NT2/D1 (cell line): ENCODE measurements at regions not wholly inside any gene's neighbourhood (a gene's known extent, or its start where the extent isn't known, plus 50 kb on each side); places are given as distances from the start of the nearest gene placed in this dataset.

Experiments
- SUZ12 ChIP-seq: IDR thresholded peaks from 2 replicates; pipeline ENCODE4 v1.6.1; 2011; ENCODE audit not compliant: insufficient read length, insufficient read depth; ENCODE audit errors: extremely low read depth
- YY1 ChIP-seq: IDR thresholded peaks from 2 replicates; pipeline ENCODE4 v1.6.1; 2011; ENCODE audit not compliant: insufficient read length, insufficient read depth

DNA sequence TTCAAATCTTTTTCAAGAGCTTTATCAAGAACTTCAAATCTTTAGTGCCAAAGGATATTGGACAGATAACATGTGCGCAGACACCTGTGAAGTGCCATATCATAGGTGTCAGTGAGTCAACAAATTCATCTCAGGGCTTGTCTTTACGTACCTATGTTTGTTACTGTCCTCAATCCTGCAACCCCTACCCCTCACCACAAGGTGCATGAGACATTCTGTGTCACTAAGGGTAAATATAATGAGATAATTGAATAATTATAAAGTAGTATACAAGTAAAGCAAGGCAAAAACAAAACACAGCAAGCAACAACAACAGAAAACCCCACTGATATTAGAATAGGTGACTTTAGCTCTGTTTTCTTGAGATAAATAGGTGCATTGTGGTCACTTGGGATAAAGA, 1495.8 kb upstream of the TMEFF2 start:
- TF ChIP-seq YY1: no peak
- TF ChIP-seq SUZ12: no peak
